PFSK-1 (cell line): ENCODE measurements at regions not wholly inside any gene's neighbourhood (a gene's known extent, or its start where the extent isn't known, plus 50 kb on each side); places are given as distances from the start of the nearest gene placed in this dataset.

ENCODE experiments used
- POLR2AphosphoS5 ChIP-seq: IDR thresholded peaks from 2 replicates; pipeline ENCODE4 v1.6.1; 2012; ENCODE audit warnings: low read depth, mild to moderate bottlenecking, control low read depth, low read length, moderate library complexity
- SIN3A ChIP-seq: IDR thresholded peaks from 2 replicates; pipeline ENCODE4 v1.6.1; 2012; ENCODE audit warnings: mild to moderate bottlenecking, low read length, moderate library complexity, borderline replicate concordance; ENCODE audit not compliant: insufficient read depth
- TF ChIP-seq, protein P1 (sequence below), 2 experiments: IDR thresholded peaks; 2 replicates each; pipeline versions ENCODE4 v1.6.1 to v1.8.0; 2011 to 2012; ENCODE audit warnings: low read depth in 2 of 2, low read length in 2 of 2, control low read depth in 1 of 2, inconsistent platforms in 1 of 2, mild to moderate bottlenecking in 1 of 2, moderate library complexity in 1 of 2; ENCODE audit not compliant: insufficient read depth in 1 of 2

DNA sequence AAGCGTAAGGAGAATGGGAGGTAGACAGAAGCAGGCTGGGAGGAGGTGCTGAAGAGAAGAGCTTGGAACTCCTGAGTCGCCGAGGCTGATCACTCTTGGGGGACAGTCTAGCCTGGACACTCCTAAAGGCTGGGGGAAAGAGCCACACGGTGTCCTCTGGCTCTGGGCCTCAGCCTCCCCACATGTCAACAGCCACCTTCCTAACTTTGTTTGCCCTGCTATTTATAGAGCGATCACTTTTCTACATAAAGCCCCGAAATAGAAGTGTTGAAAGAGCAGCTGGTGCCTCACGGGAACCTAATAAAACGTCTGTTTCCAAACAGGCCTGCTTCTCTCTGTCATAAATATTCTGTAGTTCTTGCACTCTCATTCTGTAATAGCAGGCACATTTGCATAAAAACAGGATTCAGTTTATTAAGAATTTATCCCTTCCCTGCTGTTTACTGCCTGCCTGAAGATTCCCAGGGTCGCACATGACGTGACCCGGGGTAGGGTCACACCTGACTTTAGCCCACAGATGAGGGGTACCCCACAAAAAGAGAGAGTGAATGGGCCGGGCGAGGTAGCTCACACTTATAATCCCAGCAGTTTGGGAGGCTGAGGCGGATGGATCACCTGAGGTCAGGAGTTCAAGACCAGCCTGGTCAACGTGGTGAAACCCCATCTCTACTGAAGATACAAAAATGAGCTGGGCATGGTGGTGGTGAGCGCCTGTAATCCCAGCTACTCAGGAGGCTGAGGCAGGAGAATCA lies 212.5 kb downstream of the TOMM20 start:
- TF ChIP-seq POLR2AphosphoS5 = no peak
- TF ChIP-seq, protein P1, sequence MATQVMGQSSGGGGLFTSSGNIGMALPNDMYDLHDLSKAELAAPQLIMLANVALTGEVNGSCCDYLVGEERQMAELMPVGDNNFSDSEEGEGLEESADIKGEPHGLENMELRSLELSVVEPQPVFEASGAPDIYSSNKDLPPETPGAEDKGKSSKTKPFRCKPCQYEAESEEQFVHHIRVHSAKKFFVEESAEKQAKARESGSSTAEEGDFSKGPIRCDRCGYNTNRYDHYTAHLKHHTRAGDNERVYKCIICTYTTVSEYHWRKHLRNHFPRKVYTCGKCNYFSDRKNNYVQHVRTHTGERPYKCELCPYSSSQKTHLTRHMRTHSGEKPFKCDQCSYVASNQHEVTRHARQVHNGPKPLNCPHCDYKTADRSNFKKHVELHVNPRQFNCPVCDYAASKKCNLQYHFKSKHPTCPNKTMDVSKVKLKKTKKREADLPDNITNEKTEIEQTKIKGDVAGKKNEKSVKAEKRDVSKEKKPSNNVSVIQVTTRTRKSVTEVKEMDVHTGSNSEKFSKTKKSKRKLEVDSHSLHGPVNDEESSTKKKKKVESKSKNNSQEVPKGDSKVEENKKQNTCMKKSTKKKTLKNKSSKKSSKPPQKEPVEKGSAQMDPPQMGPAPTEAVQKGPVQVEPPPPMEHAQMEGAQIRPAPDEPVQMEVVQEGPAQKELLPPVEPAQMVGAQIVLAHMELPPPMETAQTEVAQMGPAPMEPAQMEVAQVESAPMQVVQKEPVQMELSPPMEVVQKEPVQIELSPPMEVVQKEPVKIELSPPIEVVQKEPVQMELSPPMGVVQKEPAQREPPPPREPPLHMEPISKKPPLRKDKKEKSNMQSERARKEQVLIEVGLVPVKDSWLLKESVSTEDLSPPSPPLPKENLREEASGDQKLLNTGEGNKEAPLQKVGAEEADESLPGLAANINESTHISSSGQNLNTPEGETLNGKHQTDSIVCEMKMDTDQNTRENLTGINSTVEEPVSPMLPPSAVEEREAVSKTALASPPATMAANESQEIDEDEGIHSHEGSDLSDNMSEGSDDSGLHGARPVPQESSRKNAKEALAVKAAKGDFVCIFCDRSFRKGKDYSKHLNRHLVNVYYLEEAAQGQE (IDR thresholded peaks at IDR 0.05; ENCODE audit: insufficient read depth in 1 of 2, low read depth in 2 of 2, low read length in 2 of 2) = no peak
- no peak for TF ChIP-seq SIN3A
